RWPE1 (cell line): ENCODE measurements at regions not wholly inside any gene's neighbourhood (a gene's known extent, or its start where the extent isn't known, plus 50 kb on each side); places are given as distances from the start of the nearest gene placed in this dataset.

Experiments used
- CTCF ChIA-PET: fragments of 350-600 bp; sonication (Branson Sonifier 250); formaldehyde crosslinking; extraction: SDS; loops from one replicate; lab custom pipeline; 2021; lab: Yijun Ruan, JAX
- POLR2A ChIA-PET: fragments of 400-600 bp; formaldehyde crosslinking; extraction: SDS; loops from one replicate; lab custom pipeline; 2020; ENCODE audit warnings: antibody characterized with exemption; ENCODE audit not compliant: low non-redundant PET; lab: Yijun Ruan, JAX
- DNase-seq: peaks from one replicate; pipeline ENCODE4 v3.0.0; 2012; ENCODE audit warnings: low spot score
- H3K27ac ChIP-seq: fragments of 450-650 bp; 2 replicates; pipeline ENCODE4 v1.5.1; 2017
- CTCF ChIP-seq: fragments of 450-650 bp; conservative IDR thresholded peaks from 2 replicates; pipeline ENCODE4 v1.5.1; 2017; ENCODE audit warnings: low read depth, mild to moderate bottlenecking

GRCh38 chr15:69898243-69898642 is 199.5 kb downstream of the TLE3 start:
- POLR2A ChIA-PET = no interaction called here
- CTCF ChIA-PET = no interaction called here
- no peak overlapping the region for H3K27ac ChIP-seq
- DNase-seq = no peak
- no peak for TF ChIP-seq CTCF

- CTCF ChIA-PET = no interaction called here
- no peak overlapping the region for H3K27ac ChIP-seq
- POLR2A ChIA-PET = no interaction called here
- no peak for DNase-seq
- no peak for TF ChIP-seq CTCF
Measured at GRCh38 chr15:69902414-69903062, 195.2 kb downstream of the TLE3 start.

GRCh38 chr15:69903470-69904469 is 193.9 kb downstream of the TLE3 start:
- no peak for DNase-seq
- no peak for TF ChIP-seq CTCF
- H3K27ac ChIP-seq = no peak overlapping the region
- POLR2A ChIA-PET = no interaction called here
- CTCF ChIA-PET = no interaction called here

GRCh38 chr15:69906256-69907185 is 191.2 kb downstream of the TLE3 start:
- TF ChIP-seq CTCF = no peak
- no peak overlapping the region for H3K27ac ChIP-seq
- ChIA-PET CTCF (no interaction called here), POLR2A (no interaction called here)
- DNase-seq = peak; percentile 26

GRCh38 chr15:69908060-69908459 is 189.7 kb downstream of the TLE3 start:
- ChIA-PET CTCF (no interaction called here), POLR2A (no interaction called here)
- no peak for DNase-seq
- no peak for TF ChIP-seq CTCF
- no peak overlapping the region for H3K27ac ChIP-seq
